GM19438 (cell line): ENCODE measurements at regions not wholly inside any gene's neighbourhood (a gene's known extent, or its start where the extent isn't known, plus 50 kb on each side); places are given as distances from the start of the nearest gene placed in this dataset.
A peak's percentile ranks its signal among the peaks of the same experiment; 100 is the strongest.
"Not testable (repeated sequence)": the region's sequence is repeated elsewhere in the genome, so short reads cannot be mapped to it uniquely, and the experiment has no call there.

ENCODE experiments used
- ATAC-seq: cut with Tn5 transposase; IDR thresholded peaks from one replicate; pipeline ENCODE4 v1.9.1; 2021; ENCODE audit warnings: low read depth; ENCODE audit not compliant: unreplicated experiment

DNA sequence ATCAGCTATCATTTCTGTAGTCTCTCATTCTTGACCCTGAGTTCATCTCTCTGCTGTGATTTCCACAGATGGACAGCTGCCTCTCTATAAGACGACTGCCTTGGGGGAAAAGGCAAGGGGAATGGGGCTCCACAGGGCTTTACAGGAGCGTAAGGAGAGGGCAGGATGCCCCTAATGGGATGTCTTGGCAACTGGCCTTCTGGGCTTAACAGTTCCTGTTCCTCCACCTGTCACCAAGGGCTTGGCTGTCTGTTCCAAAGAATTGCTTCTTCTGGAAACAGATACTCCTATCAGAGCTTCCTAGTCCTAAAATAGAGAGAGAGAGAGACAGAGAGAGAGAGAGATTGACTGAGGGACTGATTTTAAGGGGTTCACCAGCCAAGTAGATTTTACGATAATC lies 181.9 kb downstream of the TMEM200A start:
- no peak for ATAC-seq

DNA sequence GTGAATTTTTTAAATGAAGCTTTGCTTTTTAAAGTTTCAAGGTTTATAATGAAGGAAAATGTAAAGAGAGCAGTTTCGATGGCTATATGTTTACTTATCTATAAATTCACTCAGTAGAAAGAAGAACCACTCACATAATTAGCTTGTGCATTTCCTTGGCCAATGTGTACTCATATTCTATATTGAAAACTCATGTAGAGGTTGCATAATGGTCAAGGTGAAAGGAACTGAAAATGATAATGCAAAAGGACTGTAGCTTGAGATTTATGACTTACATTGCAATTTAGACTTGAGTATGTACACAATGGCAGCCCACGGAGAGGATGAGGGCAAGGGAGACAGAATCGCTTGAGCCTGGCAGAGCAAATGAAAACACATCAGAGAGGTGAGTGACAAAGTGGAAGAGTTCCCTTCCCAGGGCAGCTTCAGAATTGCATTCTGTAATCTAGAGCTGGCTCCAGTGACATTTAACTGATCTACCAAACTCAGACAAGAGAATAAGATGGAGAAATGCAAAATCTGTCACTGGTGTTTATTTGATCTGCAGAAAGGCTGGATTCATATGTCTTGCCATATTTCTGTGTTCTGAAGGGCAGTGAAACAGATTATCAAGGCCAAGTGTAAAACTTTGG lies 191.8 kb downstream of the TMEM200A start:
- ATAC-seq = no peak

DNA sequence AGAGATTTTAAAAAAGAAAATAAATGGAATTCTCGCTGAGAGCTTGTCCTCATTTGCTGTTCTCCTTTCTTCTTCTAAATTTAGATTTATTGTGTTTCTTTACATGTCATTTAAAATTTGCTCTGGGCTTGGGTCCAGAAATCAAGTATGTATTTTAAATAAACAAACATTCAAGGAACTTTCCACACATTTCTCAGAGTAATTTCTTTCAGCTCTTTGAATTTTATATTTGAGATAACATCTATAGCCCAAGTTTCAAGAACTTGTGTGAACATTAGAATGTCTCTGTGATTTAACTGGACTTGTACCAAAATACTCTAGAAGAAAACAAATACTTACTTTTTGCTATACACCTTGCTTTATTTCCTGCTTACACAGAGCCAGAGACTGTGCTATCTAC lies 192.3 kb downstream of the TMEM200A start:
- no peak for ATAC-seq

DNA sequence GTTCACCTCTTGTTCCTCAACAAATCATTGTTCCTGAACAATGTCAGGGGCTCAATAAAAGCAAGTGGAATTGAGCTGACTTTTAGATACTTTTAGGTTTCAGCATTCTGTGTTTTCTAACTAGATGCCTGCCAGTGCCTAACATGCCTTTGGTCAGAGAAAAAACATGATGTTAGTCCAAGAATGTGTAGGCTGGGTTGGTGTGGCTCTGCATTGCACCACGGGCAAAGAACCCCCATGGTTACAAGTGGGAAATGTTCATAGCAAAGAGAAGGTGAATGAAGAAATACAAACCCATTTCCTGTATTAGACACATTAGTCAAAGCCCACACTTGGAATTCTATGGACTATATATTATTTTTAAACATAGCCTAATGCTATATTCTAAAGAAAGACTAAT lies 193.3 kb downstream of the TMEM200A start:
- ATAC-seq = no peak

DNA sequence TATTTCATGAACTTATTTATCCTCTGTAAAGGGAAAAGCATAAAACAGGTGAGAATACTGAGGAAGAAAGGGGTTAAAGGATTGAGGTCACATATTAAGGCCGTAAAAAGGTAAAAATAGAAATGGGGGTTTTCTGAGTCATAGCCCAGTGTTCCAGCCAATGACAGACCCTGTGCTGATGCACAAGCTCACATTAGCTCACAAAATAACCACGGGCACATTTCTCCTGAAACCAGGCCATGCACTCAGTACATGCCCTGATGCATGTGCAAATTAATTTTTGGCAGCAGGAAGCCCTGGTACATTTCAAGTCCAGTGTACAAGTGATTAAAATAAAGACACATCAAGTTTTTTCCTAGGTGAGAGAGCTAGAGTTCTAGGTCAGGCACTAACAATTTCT lies 194.4 kb downstream of the TMEM200A start:
- no peak for ATAC-seq

DNA sequence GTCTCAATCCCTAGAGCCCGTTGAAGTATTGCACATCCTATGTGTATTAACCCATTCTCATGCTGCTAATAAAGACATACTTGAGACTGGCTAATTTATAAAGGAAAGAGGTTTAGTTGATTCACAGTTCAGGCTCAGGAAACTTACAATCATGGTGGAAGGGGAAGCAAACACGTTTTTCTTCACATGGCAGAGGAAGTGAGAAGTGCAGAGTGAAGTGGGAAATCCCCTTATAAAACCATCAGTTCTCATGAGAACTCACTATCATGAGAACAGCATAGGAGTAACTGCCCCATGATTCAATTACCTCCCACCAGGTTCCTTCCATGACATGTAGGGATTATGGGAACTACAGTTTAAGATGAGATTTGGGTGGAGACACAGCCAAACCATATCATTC lies 195.3 kb downstream of the TMEM200A start:
- ATAC-seq = not testable (repeated sequence)

DNA sequence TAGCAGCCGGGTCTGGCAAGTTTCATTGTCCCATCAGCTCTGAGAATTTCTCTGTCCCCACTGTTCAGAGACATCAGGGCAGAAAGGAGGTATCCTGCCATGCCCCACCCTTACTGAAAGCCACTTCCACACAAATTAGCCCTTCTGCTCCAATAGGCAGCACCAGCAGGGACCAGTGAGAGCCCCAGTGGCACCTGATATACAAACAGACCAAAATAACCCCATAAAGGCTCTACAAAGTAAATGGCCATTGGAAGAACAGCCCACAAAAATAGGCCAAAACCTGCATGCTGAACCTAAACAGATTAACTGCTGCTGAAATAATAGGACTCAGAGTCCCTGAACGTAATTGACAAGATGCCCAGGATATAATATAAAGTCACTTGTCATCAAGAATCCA lies 199.9 kb downstream of the TMEM200A start:
- no peak for ATAC-seq

DNA sequence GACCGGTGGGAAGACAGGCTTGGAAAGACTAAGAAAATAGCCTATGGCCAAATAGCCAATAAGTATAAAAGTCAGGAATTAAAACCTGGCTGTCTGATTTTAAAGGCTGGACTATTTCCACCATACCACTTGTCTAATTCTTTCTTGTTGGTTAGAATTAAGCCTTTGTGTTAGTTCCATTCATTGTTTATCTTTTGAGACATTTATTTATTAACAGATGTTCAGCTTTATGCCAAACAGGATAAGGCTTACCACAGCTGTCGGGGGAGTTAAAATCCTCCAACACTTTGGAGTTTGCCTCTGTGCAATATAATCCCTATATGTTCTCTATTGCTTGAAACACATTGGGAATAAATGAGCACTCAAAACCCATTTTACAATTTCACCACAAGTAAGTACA lies 208.3 kb downstream of the TMEM200A start:
- ATAC-seq = no peak

DNA sequence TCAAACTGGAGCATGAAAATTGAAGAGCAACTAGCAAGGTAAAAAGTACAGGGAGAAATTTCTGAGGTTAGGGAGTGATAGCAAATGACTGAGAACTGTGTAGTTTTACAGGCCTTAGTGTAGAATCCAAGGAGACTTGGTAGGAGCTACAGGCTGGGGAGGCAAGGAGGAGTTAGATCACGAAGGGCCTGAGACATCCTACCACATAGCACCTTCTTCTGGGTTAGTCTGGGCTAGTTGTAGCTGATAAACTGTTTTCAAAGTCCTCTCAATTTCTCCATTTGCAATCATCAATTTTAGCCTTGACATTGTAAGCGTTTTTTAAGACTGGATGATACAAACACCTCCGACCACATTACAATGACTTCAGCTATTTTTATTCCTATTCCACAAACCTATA lies 209.7 kb downstream of the TMEM200A start:
- ATAC-seq = no peak

DNA sequence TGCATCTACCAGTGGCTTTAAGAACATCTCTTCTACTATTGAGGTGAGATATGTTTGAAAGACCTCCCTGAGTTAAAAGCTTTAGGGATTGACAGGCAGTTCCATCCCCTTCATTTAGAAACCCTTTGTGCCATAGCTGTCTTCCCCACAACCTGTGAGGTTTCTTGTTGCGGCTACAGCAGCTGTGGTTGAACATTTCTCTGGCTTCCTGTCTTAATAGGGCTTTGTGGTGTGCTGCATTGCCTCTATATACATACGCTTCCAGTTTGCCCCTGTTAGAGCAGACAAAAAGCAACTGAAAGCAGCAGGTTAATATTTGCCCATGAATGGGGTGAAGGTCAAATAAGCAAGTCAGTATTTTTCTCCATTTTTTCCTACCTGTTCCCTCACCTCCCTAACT lies 210.2 kb downstream of the TMEM200A start:
- ATAC-seq = peak; percentile 100

DNA sequence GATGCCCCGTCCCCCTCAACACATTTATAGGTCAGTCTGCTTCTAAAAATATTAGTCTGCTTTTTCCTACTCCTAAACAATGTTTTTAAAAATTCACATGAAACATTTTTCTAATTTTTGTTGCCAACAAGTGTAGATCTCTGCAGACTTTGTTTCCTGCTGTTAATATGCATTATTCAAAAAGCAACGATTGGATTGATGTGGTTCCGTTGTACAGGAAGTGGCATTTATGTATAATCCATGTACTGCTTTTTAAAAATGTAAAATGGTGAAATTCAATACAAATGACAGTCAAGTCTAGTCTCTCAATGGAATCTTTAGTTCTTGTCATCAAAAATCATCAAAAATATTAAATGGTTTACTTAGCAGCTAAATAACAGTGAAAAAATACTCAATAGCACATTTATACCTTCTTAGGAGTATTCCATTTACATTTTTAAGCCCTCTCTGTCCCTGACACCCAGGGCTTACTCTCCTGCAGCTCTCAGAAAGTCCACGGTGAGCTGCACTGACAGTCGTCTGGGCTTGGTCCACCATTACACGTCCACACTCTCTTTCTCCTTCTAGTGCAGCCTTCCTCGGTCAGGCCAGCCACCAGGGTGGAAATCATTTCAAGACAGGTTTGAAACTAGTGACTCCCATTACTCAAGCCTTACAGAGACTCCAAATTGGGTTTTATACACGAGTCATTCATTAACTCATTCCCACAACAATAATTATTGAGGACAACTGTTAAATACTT lies 211.5 kb downstream of the TMEM200A start:
- ATAC-seq = no peak

DNA sequence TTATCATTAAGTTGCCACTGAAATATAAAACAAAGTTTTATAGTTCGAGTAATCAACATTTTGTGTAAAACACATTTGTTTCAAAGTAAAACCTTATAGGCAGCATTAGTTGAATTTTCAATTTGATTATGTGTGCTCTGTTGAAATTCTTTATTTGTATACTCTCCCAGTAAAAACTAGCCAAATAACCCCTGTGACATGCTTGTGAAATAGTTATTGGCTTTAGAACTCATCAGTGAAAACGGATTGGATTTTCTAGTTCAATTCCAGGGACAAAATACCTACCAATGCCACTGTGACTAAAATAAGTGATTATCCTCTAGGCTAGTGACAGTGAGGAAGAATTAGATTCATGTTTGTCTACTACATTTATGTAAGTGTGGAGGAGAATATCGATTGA lies 212.9 kb downstream of the TMEM200A start:
- no peak for ATAC-seq

DNA sequence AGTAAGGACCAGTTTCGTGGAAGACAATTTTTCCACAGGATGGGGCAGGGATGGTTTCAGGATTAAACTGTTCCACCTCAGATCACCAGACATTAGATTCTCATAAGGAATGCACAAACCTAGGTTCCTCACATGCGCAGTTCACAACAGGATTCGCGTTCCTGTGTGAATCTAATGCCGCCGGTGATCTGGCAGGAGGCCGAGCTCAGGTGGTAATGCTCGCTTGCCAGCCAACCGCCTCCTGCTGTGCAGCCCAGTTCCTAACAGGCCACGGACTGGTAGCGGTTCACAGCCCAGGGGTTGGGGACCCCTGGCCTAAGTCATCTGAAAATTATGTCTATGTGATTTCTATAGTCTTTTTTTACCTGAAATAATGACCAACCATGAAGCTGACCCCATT lies 217.5 kb downstream of the TMEM200A start:
- ATAC-seq = no peak

DNA sequence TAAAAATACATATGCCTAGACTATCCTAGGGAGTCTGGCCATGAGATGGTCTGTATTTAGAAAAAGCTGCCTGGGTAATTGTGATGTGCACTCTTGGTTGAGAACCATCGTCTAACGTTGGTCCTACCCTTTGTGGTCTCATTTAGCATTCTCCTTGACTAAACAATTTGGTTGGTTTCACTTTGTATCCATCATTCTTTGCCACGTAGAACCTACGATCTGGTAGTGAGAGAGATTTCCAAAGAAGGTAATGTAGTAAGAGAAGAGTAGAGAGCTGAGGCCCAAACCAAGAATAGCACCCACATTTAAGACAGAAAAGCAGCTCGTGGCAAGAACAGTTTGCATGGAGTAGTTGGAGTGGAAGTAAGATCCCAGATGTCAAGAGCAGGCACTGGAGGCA lies 219.8 kb downstream of the TMEM200A start:
- ATAC-seq = no peak

DNA sequence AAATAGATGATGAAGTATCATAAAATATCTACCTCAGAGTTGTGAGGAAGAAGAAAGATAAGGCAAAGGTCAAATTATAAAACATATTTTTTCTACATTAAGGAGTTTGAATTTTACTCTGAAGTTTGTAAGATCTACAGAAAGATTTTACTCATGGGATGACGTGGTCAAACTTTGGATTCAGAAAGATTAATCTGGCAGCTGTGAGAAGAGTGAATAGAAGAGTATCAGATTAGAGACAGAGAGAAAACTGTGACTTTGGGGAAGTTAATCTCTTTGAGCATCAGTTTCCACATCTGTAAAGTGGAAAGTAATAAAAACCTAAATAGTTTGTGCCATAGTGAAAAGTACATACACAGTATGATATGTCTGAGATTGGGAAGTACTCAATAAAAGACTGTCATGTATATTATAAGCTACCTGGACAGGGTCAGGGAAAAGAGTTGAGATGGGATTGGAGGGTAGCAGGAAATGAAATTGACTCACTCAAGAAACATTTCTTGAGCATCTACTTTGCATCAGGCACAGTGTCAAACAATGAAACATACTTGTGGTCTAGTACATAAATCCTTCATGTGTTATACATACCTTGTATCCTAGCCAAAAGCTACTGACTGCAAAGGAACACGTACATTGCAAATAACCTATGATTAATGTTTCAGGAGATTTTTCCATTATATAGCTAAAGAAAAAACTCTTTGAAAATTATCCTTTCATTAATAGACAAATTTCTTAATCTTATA lies 222.1 kb downstream of the TMEM200A start:
- no peak for ATAC-seq

DNA sequence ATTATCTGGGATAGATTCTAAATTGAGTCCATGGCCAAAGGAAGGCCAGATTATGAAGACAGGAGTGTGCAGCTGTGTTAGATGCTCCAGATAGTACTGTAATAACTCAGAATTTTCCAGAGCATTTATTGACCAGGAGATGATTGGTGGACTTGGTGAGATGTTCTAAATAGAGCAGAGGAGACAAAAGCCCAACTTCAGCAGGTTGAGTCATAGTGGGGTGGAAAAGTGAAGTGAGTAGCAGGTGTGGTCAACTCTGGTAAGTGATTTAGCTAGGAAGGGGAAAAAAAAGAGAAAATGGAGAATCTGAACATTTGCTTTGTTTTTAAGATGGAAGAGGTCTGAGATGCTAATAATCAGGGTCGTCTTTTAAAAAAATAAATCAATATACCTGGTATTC lies 227.4 kb downstream of the TMEM200A start:
- no peak for ATAC-seq

DNA sequence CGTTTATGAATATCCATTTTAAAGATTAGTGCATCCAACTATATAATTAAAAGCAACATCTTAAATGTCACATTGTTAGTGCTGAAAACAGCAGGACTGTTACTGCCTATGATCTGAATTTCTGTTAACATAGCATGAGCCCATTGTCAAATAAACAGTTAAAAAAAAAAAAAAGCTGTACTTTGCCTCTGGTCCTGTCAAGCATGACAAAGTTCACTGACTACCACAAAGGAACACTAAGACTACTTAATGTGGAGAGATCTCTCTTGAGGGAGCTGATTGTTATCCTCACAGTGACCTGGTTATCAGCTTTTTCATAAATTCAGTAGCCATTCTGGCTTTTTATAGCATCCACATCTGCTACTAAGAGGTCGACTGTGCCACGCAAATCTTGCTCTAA lies 228.1 kb downstream of the TMEM200A start:
- ATAC-seq = no peak

DNA sequence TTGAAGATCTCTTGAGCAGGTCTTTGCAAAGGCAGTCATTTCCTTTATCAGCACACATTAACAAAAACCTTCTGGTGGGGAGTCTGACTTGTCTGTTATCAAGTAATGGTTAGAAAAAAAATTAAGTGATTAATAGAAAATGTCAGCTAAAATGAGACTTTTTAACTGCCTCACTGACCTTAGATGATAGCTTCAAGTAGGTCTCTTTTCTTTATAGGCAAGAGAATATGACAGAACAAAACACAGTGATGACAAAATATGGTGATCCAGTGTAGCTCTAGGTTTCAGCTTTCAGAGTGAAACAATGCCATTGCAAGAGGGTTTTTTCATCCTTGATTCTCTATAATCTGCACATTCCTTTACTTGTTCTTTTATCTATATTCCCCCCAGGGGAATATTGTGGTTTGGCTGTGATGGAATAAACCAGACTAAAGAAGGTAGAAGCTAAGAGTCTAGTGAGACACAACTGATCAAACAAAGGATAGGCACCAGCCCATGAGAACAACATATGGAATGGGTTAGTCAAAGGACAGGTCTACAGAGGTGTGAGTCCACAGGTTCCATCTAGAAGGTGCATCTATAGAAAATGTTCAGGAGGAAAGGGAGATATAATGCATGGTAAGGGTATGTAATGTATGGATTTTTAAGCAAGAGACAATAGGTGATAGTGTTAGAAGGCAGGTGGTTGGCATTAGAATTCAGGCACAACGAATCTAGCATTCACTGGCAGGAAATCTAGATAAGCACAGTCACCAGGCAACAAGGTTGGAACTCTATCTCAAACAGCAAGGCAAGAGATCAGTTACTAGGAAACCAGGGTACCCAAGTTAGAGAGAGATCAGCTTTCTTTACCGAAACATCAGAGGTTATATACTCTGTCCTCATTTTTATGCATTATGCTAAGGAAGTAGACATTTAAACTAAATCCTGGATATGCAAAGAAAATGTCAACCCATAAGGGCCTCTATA lies 228.9 kb upstream of the SMLR1 start:
- ATAC-seq = no peak

DNA sequence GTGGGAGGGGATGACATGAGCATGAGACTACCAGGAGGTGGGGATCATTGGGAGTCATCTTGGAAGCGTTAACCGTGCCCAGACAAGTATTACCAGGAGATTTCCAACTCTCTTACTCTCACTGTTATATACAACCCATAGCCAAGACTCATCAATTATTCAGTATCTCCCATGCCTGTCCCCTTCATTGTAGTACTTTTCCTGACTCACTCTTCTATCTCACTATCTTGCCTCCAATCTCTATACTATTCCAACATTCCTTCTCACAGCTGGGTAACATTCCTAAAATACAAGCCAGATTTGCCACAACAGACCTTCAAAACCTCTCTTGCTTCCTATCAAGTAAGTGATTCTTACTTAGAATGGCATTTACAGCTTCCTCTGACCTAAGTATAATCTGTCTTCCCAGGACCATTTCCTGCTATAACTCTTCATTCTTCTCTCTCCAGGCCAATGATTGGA lies 226.3 kb upstream of the SMLR1 start:
- no peak for ATAC-seq

DNA sequence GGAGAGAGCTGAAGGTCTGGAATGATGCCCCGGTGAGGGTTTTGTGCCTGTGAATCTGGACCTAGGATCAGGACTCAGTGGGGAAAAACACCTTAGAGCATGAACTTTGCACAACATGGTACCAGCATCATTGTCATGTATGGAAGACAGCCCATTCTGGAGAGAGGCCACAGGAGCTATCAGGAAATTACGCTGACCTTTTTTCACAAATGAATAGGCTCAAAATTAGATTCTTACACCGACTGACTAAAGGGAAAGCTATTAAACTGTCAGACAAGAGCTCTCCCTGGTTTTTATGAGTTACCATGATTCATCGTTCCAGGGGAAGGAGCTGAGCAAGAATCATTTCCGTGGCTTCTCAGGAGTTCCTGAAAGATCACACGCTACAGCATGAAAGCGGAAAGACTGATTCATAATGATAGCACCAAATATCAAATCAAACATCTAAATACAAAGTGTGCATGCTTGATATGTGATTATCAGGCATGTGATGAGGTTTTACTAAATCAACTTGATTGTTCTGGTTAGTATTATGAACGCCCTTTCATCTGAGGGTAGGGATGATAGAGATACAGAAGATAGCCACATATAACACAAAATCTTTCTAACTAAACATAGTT lies 224.9 kb upstream of the SMLR1 start:
- ATAC-seq = no peak
